Right cardiac atrium (tissue), 5 donors: ENCODE measurements at regions not wholly inside any gene's neighbourhood (a gene's known extent, or its start where the extent isn't known, plus 50 kb on each side); places are given as distances from the start of the nearest gene placed in this dataset.
"Not testable (repeated sequence)": the region's sequence is repeated elsewhere in the genome, so short reads cannot be mapped to it uniquely, and the experiment has no call there.

Experiments used
- ATAC-seq, 2 donors: fragments of 200-7000 bp; cut with Tn5 transposase; one replicate each; pipeline versions ENCODE4 v1.8.0 to v1.9.1; 2020; ENCODE audit warnings: moderate library complexity in 2 of 2, mild to moderate bottlenecking in 1 of 2
- DNase-seq, 3 donors: peaks; one replicate each; pipeline ENCODE4 v3.0.0-alpha.2; 2020
- H3K27ac ChIP-seq: one replicate; pipeline ENCODE4 v1.5.1; 2013; ENCODE audit warnings: mild to moderate bottlenecking, low read length, control low read depth, moderate library complexity
- H3K27me3 ChIP-seq: one replicate; pipeline ENCODE4 v1.6.1; 2013; ENCODE audit not compliant: control insufficient read depth, insufficient read depth
- H3K4me1 ChIP-seq: one replicate; pipeline ENCODE4 v1.6.1; 2013; ENCODE audit warnings: low read length; ENCODE audit not compliant: control insufficient read depth, insufficient read depth
- H3K4me3 ChIP-seq: one replicate; pipeline ENCODE4 v1.5.1; 2013; ENCODE audit warnings: low read length, control low read depth
- H3K9me3 ChIP-seq: one replicate; pipeline ENCODE4 v1.6.1; 2013; ENCODE audit warnings: low read length; ENCODE audit not compliant: control insufficient read depth
- WGBS: extraction: QIAGEN DNeasy Blood & Tissue Kit; methylation state at CpG from one replicate; pipeline ENCODE4 v1.1.7; 2013; 5-methylcytosine and 5-hydroxymethylcytosine counted together
- intact Hi-C, 4 donors: fragments of 100-400 bp; cut with DNase I; formaldehyde crosslinking; loops; one replicate each; pipeline versions ENCODE4 v1.11.0 to v1.14.0; 2022 to 2023
- donor health status: healthy with polysubstance abuse.
- donor health status: DM: no; HTN: yes; CAD: no.
- donor health status: DM: no; HTN: no; CAD: no.
- donor health status: DM: no; HTN: yes; CAD: no; lungs with severe emphysema.
- donor health status: DM: yes; HTN: yes; CAD: no.

- ATAC-seq (no peak), DNase-seq (no peak)
- no peaks in the 10 kb centered on the region for H3K27me3 ChIP-seq
- H3K27ac ChIP-seq: no peak overlapping the region
- 98% methylated on average over 1 of the region's 1 CpG for WGBS
- no peaks in the 10 kb centered on the region for H3K9me3 ChIP-seq
- H3K4me3 ChIP-seq: no peak overlapping the region
- intact Hi-C loops: no loop called here
- H3K4me1 ChIP-seq: no peaks in the 10 kb centered on the region
Measured at GRCh38 chr14:38704220-38704619, 398.8 kb downstream of the SEC23A start.

- ATAC-seq: no peak
- Histone ChIP-seq H3K4me1 (no peaks in the 10 kb centered on the region), H3K27ac (no peak overlapping the region), H3K4me3 (no peak overlapping the region), H3K27me3 (no peaks in the 10 kb centered on the region), H3K9me3 (no peaks in the 10 kb centered on the region)
- intact Hi-C loops: no loop called here
- no peak for DNase-seq
- 76% methylated on average over 3 of the region's 3 CpGs for WGBS
Measured at GRCh38 chr14:38696925-38697324, 406.1 kb downstream of the SEC23A start.

- 63% methylated on average over 2 of the region's 2 CpGs for WGBS
- no peak overlapping the region for H3K27ac ChIP-seq
- no peaks in the 10 kb centered on the region for H3K27me3 ChIP-seq
- no peak overlapping the region for H3K4me3 ChIP-seq
- H3K4me1 ChIP-seq: no peaks in the 10 kb centered on the region
- intact Hi-C loops: no loop called here
- DNase-seq (no peak), ATAC-seq (no peak)
- H3K9me3 ChIP-seq: no peaks in the 10 kb centered on the region
Measured at GRCh38 chr14:38693423-38693822, 409.6 kb downstream of the SEC23A start.

GRCh38 chr14:38669027-38669426 is 413.1 kb upstream of the CLEC14A start:
- ATAC-seq (no peak), DNase-seq (no peak)
- H3K4me3 ChIP-seq: no peak overlapping the region
- H3K4me1 ChIP-seq: no peaks in the 10 kb centered on the region
- intact Hi-C loops: no loop called here
- H3K27me3 ChIP-seq: no peaks in the 10 kb centered on the region
- 77% methylated on average over 3 of the region's 3 CpGs for WGBS
- H3K9me3 ChIP-seq: no peaks in the 10 kb centered on the region
- no peak overlapping the region for H3K27ac ChIP-seq

- DNase-seq (no peak), ATAC-seq (no peak)
- intact Hi-C loops: no loop called here
- no peaks in the 10 kb centered on the region for H3K9me3 ChIP-seq
- 90% methylated on average over 1 of the region's 1 CpG for WGBS
- no peak overlapping the region for H3K27ac ChIP-seq
- no peaks in the 10 kb centered on the region for H3K4me1 ChIP-seq
- no peaks in the 10 kb centered on the region for H3K27me3 ChIP-seq
- no peak overlapping the region for H3K4me3 ChIP-seq
Measured at GRCh38 chr14:38663382-38663781, 407.5 kb upstream of the CLEC14A start.

GRCh38 chr14:38662781-38663180 is 406.9 kb upstream of the CLEC14A start:
- WGBS: 66% methylated on average over 3 of the region's 3 CpGs
- intact Hi-C loops: no loop called here
- no peaks in the 10 kb centered on the region for H3K9me3 ChIP-seq
- DNase-seq (no peak), ATAC-seq (no peak)
- no peak overlapping the region for H3K27ac ChIP-seq
- no peaks in the 10 kb centered on the region for H3K27me3 ChIP-seq
- no peaks in the 10 kb centered on the region for H3K4me1 ChIP-seq
- H3K4me3 ChIP-seq: no peak overlapping the region

GRCh38 chr14:38646391-38646790 is 390.5 kb upstream of the CLEC14A start:
- H3K27ac ChIP-seq: no peak overlapping the region
- no peak overlapping the region for H3K4me3 ChIP-seq
- intact Hi-C loops: no loop called here
- H3K4me1 ChIP-seq: no peaks in the 10 kb centered on the region
- 68% methylated on average over 2 of the region's 2 CpGs for WGBS
- no peaks in the 10 kb centered on the region for H3K9me3 ChIP-seq
- DNase-seq (no peak), ATAC-seq (no peak)
- H3K27me3 ChIP-seq: no peaks in the 10 kb centered on the region

- ATAC-seq, H3K4me3 ChIP-seq, DNase-seq, H3K27me3 ChIP-seq, H3K9me3 ChIP-seq, intact Hi-C loops, H3K27ac ChIP-seq, H3K4me1 ChIP-seq: not testable (repeated sequence)
- 93% methylated on average over 19 of the region's 19 CpGs for WGBS
Measured at GRCh38 chr14:38634913-38635312, 379.0 kb upstream of the CLEC14A start.

- DNase-seq: no peak
- Histone ChIP-seq H3K9me3 (no peaks in the 10 kb centered on the region), H3K4me3 (no peak overlapping the region), H3K27me3 (no peaks in the 10 kb centered on the region), H3K27ac (no peak overlapping the region), H3K4me1 (no peaks in the 10 kb centered on the region)
- intact Hi-C loops: no loop called here
- 71% methylated on average over 3 of the region's 3 CpGs for WGBS
- ATAC-seq: no peak
Measured at GRCh38 chr14:38629412-38629811, 373.5 kb upstream of the CLEC14A start.

GRCh38 chr14:38627163-38627562 is 371.3 kb upstream of the CLEC14A start:
- no peaks in the 10 kb centered on the region for H3K4me1 ChIP-seq
- 74% methylated on average over 2 of the region's 2 CpGs for WGBS
- ATAC-seq: no peak

GRCh38 chr14:38623661-38624060 is 367.8 kb upstream of the CLEC14A start:
- 66% methylated on average over 2 of the region's 2 CpGs for WGBS

More at GRCh38 chr14:38627163-38627562, 371.3 kb upstream of the CLEC14A start:
- intact Hi-C loops: no loop called here
- no peaks in the 10 kb centered on the region for H3K27me3 ChIP-seq
- no peak overlapping the region for H3K4me3 ChIP-seq
- no peak for DNase-seq
- no peaks in the 10 kb centered on the region for H3K9me3 ChIP-seq
- H3K27ac ChIP-seq: no peak overlapping the region

GRCh38 chr14:38618514-38618913 is 362.6 kb upstream of the CLEC14A start:
- intact Hi-C loops: no loop called here

More at GRCh38 chr14:38623661-38624060, 367.8 kb upstream of the CLEC14A start:
- ATAC-seq: no peak
- H3K9me3 ChIP-seq: no peaks in the 10 kb centered on the region
- DNase-seq: no peak
- H3K27ac ChIP-seq: no peak overlapping the region
- intact Hi-C loops: no loop called here
- H3K4me3 ChIP-seq: no peak overlapping the region
- H3K27me3 ChIP-seq: no peaks in the 10 kb centered on the region
- H3K4me1 ChIP-seq: no peaks in the 10 kb centered on the region

More at GRCh38 chr14:38618514-38618913, 362.6 kb upstream of the CLEC14A start:
- H3K9me3 ChIP-seq: no peaks in the 10 kb centered on the region
- DNase-seq (no peak), ATAC-seq (no peak)
- no peak overlapping the region for H3K4me3 ChIP-seq
- H3K4me1 ChIP-seq: no peaks in the 10 kb centered on the region
- no peaks in the 10 kb centered on the region for H3K27me3 ChIP-seq
- 93% methylated on average over 1 of the region's 1 CpG for WGBS
- no peak overlapping the region for H3K27ac ChIP-seq
